GM12878 (cell line): ENCODE measurements at regions not wholly inside any gene's neighbourhood (a gene's known extent, or its start where the extent isn't known, plus 50 kb on each side); places are given as distances from the start of the nearest gene placed in this dataset.

Experiments
- ATAC-seq: fragments of 200-7000 bp; cut with Tn5 transposase; 3 replicates; pipeline ENCODE4 v1.9.1; 2020; ENCODE audit warnings: mild to moderate bottlenecking, moderate library complexity
- BruUV-seq: library from RNA; stranded (reverse); fragments of 400-500 nt; replicated peaks from 2 replicates; lab custom pipeline; 2021; lab: Mats Ljungman, UMichigan
- CTCF ChIA-PET: fragments of 300-600 bp; sonication (Branson Sonifier 250); formaldehyde crosslinking; extraction: SDS; loops from one replicate; lab custom pipeline; 2021; ENCODE audit warnings: inconsistent platforms; lab: Yijun Ruan, JAX
- POLR2A ChIA-PET: fragments of 350-600 bp; formaldehyde crosslinking; extraction: SDS; loops from one replicate; lab custom pipeline; 2021; ENCODE audit warnings: inconsistent platforms; lab: Charles Lee
- RAD21 ChIA-PET: fragments of 300-600 bp; sonication (Branson Sonifier 250); formaldehyde crosslinking; loops from one replicate; lab custom pipeline; 2023; ENCODE audit warnings: antibody characterized with exemption; ENCODE audit not compliant: unreplicated experiment; lab: Charles Lee
- SMC1A ChIA-PET: fragments of 300-600 bp; sonication (Branson Sonifier 250); formaldehyde crosslinking; loops from one replicate; lab custom pipeline; 2023; ENCODE audit not compliant: unreplicated experiment, uncharacterized antibody; lab: Charles Lee
- DNase-seq: peaks from one replicate; pipeline ENCODE4 v3.0.0-alpha.2; 2011; ENCODE audit warnings: low read depth, low spot score
- FAIRE-seq: peaks from 3 replicates; lab custom pipeline; 2011; peaks lifted over from hg19 to GRCh38; lab: Jason Lieb, UNC
- H2AFZ ChIP-seq: 2 replicates; pipeline ENCODE4 v1.6.0; 2011; ENCODE audit warnings: low read depth, low read length, control low read depth; ENCODE audit not compliant: control insufficient read depth
- H3K27ac ChIP-seq: 2 replicates; pipeline ENCODE4 v1.5.1; 2011; ENCODE audit warnings: control low read depth; ENCODE audit not compliant: control insufficient read depth, insufficient read depth
- H3K27me3 ChIP-seq, 2 experiments: replicated peaks in 1 of 2; 2 replicates each; pipeline versions ENCODE4 v1.6.0 to v1.6.1; 2011; ENCODE audit warnings: low read length in 1 of 2; ENCODE audit not compliant: control insufficient read depth in 2 of 2, insufficient read depth in 2 of 2
- H3K36me3 ChIP-seq, 2 experiments: 2 replicates each; pipeline ENCODE4 v1.5.1; 2011; ENCODE audit warnings: low read length in 1 of 2; ENCODE audit not compliant: control insufficient read depth in 2 of 2, insufficient read depth in 2 of 2
- H3K4me1 ChIP-seq: 2 replicates; pipeline ENCODE4 v1.6.1; 2011; ENCODE audit warnings: mild to moderate bottlenecking, low read length, moderate library complexity, mixed read lengths; ENCODE audit not compliant: control insufficient read depth, insufficient read depth
- H3K4me2 ChIP-seq: 2 replicates; pipeline ENCODE4 v1.6.0; 2011; ENCODE audit warnings: control low read depth; ENCODE audit not compliant: control insufficient read depth, insufficient read depth
- H3K4me3 ChIP-seq: fragments of 200-600 bp; sonication (generic); 2 replicates; pipeline ENCODE4 v1.5.1; 2016
- H3K79me2 ChIP-seq: 2 replicates; pipeline ENCODE4 v1.6.0; 2011; ENCODE audit warnings: low read length; ENCODE audit not compliant: control insufficient read depth, insufficient read depth
- H3K9ac ChIP-seq: 2 replicates; pipeline ENCODE4 v1.8.0; 2011; ENCODE audit warnings: low read length, control low read depth, mixed read lengths; ENCODE audit not compliant: control insufficient read depth, insufficient read depth
- H3K9me3 ChIP-seq: replicated peaks from 3 replicates; pipeline ENCODE4 v1.5.1; 2011; ENCODE audit warnings: mild to moderate bottlenecking, low read length; ENCODE audit not compliant: control insufficient read depth, insufficient read depth
- H4K20me1 ChIP-seq: 2 replicates; pipeline ENCODE4 v1.6.0; 2011; ENCODE audit not compliant: control insufficient read depth, insufficient read depth
- BRCA1 ChIP-seq: IDR thresholded peaks from 2 replicates; pipeline ENCODE4 v1.6.1; 2011; ENCODE audit warnings: low read depth, low read length, improper control_type of control experiment
- ELK1 ChIP-seq: IDR thresholded peaks from 2 replicates; pipeline ENCODE4 v1.6.1; 2012; ENCODE audit warnings: low read depth, low read length, improper control_type of control experiment
- RCOR1 ChIP-seq: conservative IDR thresholded peaks from 2 replicates; pipeline ENCODE4 v1.6.1; 2012; ENCODE audit warnings: low read depth, low read length, improper control_type of control experiment
- ZNF207 ChIP-seq: fragments of 450-650 bp; IDR thresholded peaks from 2 replicates; pipeline ENCODE4 v1.6.1; 2014; ENCODE audit warnings: antibody characterized with exemption, mild to moderate bottlenecking, borderline replicate concordance
- ZNF217 ChIP-seq: fragments of 450-650 bp; IDR thresholded peaks from 2 replicates; pipeline ENCODE4 v1.6.1; 2017; ENCODE audit warnings: antibody characterized with exemption, mild to moderate bottlenecking
- ZNF592 ChIP-seq: fragments of 450-650 bp; IDR thresholded peaks from 2 replicates; pipeline ENCODE4 v1.6.1; 2017; ENCODE audit warnings: mild to moderate bottlenecking, moderate library complexity
- ZNF622 ChIP-seq: fragments of 450-650 bp; IDR thresholded peaks from 2 replicates; pipeline ENCODE4 v1.6.1; 2017; ENCODE audit warnings: mild to moderate bottlenecking, inconsistent platforms
- WGBS: methylation state at CpG from one replicate; pipeline ENCODE4 v1.1.6; 2016; ENCODE audit warnings: low lambda C conversion rate; ENCODE audit not compliant: insufficient replicate concordance, insufficient coverage; ENCODE audit errors: missing lambda C conversion rate; 5-methylcytosine and 5-hydroxymethylcytosine counted together
- in situ Hi-C: fragments of 300-500 bp; cut with MboI; formaldehyde crosslinking; loops from 9 replicates; pipeline ENCODE4 v1.14.3; 2018; ENCODE audit warnings: mixed read lengths
- intact Hi-C: fragments of 100-400 bp; cut with micrococcal nuclease; formaldehyde crosslinking; loops from one replicate; pipeline ENCODE4 v1.14.2; 2022; ENCODE audit not compliant: unreplicated experiment
- TF ChIP-seq, protein P1 (sequence below): IDR thresholded peaks from 2 replicates; pipeline ENCODE4 v1.6.1; 2011; ENCODE audit warnings: low read depth, low read length, improper control_type of control experiment, borderline replicate concordance
- TF ChIP-seq, protein P2 (sequence below): fragments of 450-650 bp; IDR thresholded peaks from 2 replicates; pipeline ENCODE4 v1.6.1; 2017; ENCODE audit warnings: mild to moderate bottlenecking, moderate library complexity

DNA sequence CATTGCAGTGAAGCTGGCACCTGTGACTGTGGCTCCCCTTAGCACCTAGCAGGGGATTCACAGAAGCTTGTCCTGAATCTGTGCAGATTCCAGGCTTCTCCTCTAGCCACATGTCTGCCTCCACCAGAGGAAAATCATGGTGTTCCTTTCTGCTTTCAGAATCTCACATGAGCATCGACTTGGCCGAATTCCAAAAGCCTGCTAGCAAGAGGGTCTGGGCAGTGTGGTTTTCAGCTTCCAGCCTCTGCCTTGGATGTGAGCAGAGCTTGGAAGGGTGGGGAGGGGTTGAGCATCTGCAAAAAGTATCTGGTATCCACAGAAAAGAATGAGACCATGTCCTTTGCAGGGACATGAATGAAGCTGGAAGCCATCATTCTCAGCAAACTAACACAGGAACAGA, 911.1 kb downstream of the TBC1D22A start:
- no TSS peak for BruUV-seq
- ChIA-PET SMC1A (no interaction called here), POLR2A (no interaction called here), RAD21 (no interaction called here), CTCF (no interaction called here)
- Histone ChIP-seq H2AFZ (no peak overlapping the region), H4K20me1 (no peaks in the 10 kb centered on the region), H3K27ac (no peak overlapping the region), H3K36me3 (no peaks in the 10 kb centered on the region), H3K4me1 (no peaks in the 10 kb centered on the region), H3K4me3 (no peak overlapping the region), H3K9ac (no peak overlapping the region), H3K9me3 (no peaks in the 10 kb centered on the region; the same call in 2 of the 3 replicates), H3K27me3 (no peaks in the 10 kb centered on the region), H3K79me2 (no peaks in the 10 kb centered on the region), H3K4me2 (no peak overlapping the region)
- ATAC-seq: no peak
- no peak for DNase-seq
- intact Hi-C loops: no loop called here
- in situ Hi-C loops: no loop called here
- FAIRE-seq: no peak
- WGBS: 60% methylated on average over 2 of the region's 2 CpGs
- TF ChIP-seq, protein P1, sequence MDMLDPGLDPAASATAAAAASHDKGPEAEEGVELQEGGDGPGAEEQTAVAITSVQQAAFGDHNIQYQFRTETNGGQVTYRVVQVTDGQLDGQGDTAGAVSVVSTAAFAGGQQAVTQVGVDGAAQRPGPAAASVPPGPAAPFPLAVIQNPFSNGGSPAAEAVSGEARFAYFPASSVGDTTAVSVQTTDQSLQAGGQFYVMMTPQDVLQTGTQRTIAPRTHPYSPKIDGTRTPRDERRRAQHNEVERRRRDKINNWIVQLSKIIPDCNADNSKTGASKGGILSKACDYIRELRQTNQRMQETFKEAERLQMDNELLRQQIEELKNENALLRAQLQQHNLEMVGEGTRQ: no peak
- TF ChIP-seq, protein P2, sequence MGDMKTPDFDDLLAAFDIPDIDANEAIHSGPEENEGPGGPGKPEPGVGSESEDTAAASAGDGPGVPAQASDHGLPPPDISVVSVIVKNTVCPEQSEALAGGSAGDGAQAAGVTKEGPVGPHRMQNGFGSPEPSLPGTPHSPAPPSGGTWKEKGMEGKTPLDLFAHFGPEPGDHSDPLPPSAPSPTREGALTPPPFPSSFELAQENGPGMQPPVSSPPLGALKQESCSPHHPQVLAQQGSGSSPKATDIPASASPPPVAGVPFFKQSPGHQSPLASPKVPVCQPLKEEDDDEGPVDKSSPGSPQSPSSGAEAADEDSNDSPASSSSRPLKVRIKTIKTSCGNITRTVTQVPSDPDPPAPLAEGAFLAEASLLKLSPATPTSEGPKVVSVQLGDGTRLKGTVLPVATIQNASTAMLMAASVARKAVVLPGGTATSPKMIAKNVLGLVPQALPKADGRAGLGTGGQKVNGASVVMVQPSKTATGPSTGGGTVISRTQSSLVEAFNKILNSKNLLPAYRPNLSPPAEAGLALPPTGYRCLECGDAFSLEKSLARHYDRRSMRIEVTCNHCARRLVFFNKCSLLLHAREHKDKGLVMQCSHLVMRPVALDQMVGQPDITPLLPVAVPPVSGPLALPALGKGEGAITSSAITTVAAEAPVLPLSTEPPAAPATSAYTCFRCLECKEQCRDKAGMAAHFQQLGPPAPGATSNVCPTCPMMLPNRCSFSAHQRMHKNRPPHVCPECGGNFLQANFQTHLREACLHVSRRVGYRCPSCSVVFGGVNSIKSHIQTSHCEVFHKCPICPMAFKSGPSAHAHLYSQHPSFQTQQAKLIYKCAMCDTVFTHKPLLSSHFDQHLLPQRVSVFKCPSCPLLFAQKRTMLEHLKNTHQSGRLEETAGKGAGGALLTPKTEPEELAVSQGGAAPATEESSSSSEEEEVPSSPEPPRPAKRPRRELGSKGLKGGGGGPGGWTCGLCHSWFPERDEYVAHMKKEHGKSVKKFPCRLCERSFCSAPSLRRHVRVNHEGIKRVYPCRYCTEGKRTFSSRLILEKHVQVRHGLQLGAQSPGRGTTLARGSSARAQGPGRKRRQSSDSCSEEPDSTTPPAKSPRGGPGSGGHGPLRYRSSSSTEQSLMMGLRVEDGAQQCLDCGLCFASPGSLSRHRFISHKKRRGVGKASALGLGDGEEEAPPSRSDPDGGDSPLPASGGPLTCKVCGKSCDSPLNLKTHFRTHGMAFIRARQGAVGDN: no peak
- no peak for TF ChIP-seq BRCA1
- no peak for TF ChIP-seq ZNF217
- TF ChIP-seq ELK1: no peak
- TF ChIP-seq ZNF207: no peak
- no peak for TF ChIP-seq ZNF622
- TF ChIP-seq ZNF592: no peak
- no peak for TF ChIP-seq RCOR1
